ENCODE measurements at regions not wholly inside any gene's neighbourhood (a gene's known extent, or its start where the extent isn't known, plus 50 kb on each side); places are given as distances from the start of the nearest gene placed in this dataset.

DNA sequence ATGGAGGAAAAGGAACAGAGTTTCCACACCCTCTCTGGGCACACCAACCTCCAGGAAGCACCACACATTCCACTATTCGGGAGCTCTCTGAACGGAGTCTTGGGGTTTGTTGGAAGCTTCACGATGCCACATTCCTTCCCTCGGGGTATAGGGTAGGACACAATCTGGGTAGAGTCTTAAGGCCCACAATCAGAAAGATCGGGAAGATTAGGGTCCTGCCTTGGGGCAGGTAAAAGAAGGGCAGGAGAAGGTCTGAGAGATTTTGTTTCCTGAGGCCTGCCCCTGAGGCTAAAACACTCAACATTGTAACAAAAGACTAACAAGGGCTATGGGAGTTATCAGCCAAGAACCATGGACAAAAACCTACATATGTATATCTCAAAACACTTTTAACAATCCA, 89.2 kb upstream of the RAP2B start:
- H3K9me2 ChIP-seq (ENCODE audit: insufficient read depth), result no peaks in the 10 kb centered on the region
- no peaks in the 10 kb centered on the region for H3K36me3 ChIP-seq (ENCODE audit: control insufficient read depth in 1 of 2, insufficient read depth in 2 of 2, low read length in 2 of 2)
- H3K27ac ChIP-seq (ENCODE audit: low read depth, low read length), result no peak overlapping the region
- ChIA-PET RAD21 (ENCODE audit: low non-redundant PET in 1 of 2, low total read pairs in 2 of 2, uncharacterized antibody in 2 of 2, unreplicated experiment in 2 of 2) (no interaction called here), POLR2A (no interaction called here), CTCF (no interaction called here)
- no peak for TF ChIP-seq POLR2AphosphoS5 (IDR thresholded peaks at IDR 0.05; ENCODE audit: low read depth, low read length)
- no peak for TF ChIP-seq TCF7L2 (IDR thresholded peaks at IDR 0.05; ENCODE audit: borderline replicate concordance, extremely low read depth, insufficient read depth, insufficient read length)
- TF ChIP-seq ZNF274 (IDR thresholded peaks at IDR 0.05; ENCODE audit: low read depth, low read length), result no peak
- TF ChIP-seq YY1 (IDR thresholded peaks at IDR 0.05; ENCODE audit: extremely low read depth, insufficient replicate concordance, low read depth, low read length), result no peak
- TF ChIP-seq CTCF (IDR thresholded peaks at IDR 0.05 in 2 of 3, conservative IDR thresholded peaks at IDR 0.05 in 1 of 3; ENCODE audit: borderline replicate concordance in 1 of 3, insufficient read depth in 1 of 3, low read depth in 2 of 3, low read length in 2 of 3), result no peak
- TF ChIP-seq CEBPB (IDR thresholded peaks at IDR 0.05; ENCODE audit: low read depth), result no peak
- TF ChIP-seq, protein P1, sequence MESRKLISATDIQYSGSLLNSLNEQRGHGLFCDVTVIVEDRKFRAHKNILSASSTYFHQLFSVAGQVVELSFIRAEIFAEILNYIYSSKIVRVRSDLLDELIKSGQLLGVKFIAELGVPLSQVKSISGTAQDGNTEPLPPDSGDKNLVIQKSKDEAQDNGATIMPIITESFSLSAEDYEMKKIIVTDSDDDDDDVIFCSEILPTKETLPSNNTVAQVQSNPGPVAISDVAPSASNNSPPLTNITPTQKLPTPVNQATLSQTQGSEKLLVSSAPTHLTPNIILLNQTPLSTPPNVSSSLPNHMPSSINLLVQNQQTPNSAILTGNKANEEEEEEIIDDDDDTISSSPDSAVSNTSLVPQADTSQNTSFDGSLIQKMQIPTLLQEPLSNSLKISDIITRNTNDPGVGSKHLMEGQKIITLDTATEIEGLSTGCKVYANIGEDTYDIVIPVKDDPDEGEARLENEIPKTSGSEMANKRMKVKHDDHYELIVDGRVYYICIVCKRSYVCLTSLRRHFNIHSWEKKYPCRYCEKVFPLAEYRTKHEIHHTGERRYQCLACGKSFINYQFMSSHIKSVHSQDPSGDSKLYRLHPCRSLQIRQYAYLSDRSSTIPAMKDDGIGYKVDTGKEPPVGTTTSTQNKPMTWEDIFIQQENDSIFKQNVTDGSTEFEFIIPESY (IDR thresholded peaks at IDR 0.05; ENCODE audit: extremely low read depth, insufficient replicate concordance, low read length), result no peak
- no peak for TF ChIP-seq SP1 (IDR thresholded peaks at IDR 0.05; ENCODE audit: low read depth)
- TF ChIP-seq RAD21 (IDR thresholded peaks at IDR 0.05; ENCODE audit: low read depth), result no peak
- TF ChIP-seq, protein P2, sequence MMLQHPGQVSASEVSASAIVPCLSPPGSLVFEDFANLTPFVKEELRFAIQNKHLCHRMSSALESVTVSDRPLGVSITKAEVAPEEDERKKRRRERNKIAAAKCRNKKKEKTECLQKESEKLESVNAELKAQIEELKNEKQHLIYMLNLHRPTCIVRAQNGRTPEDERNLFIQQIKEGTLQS (IDR thresholded peaks at IDR 0.05), result no peak
- no peak for TF ChIP-seq MAX (IDR thresholded peaks at IDR 0.05)
- no peak for TF ChIP-seq EZH2phosphoT487 (IDR thresholded peaks at IDR 0.05; ENCODE audit: borderline replicate concordance)
- no peak for TF ChIP-seq ELF1 (IDR thresholded peaks at IDR 0.05; ENCODE audit: borderline replicate concordance, low read depth)
- ATAC-seq (no peak), DNase-seq (ENCODE audit: low read depth, low spot score) (no peak)
- no peaks in the 10 kb centered on the region for H3K27me3 ChIP-seq (ENCODE audit: insufficient read depth, low read length)
- H4K20me1 ChIP-seq (ENCODE audit: insufficient read depth), result no peaks in the 10 kb centered on the region
- no peaks in the 10 kb centered on the region for H3K4me1 ChIP-seq (ENCODE audit: control insufficient read depth in 1 of 2, insufficient read depth in 2 of 2, low read length in 2 of 2)
- H2AFZ ChIP-seq (ENCODE audit: low read depth, low read length, poor library complexity, severe bottlenecking), result no peak overlapping the region
- intact Hi-C loops (cut with micrococcal nuclease), result no loop called here
- no peak overlapping the region for H3K4me2 ChIP-seq (ENCODE audit: low read length)
- no peaks in the 10 kb centered on the region for H3K9me3 ChIP-seq (ENCODE audit: control insufficient read depth in 1 of 2, insufficient read depth in 1 of 2, low read depth in 1 of 2, low read length in 2 of 2)
- H3K79me2 ChIP-seq (ENCODE audit: insufficient read depth, low read length), result no peaks in the 10 kb centered on the region
- H3K9ac ChIP-seq (ENCODE audit: low read length), result no peak overlapping the region
- no peak overlapping the region for H3K4me3 ChIP-seq (replicated peaks in 1 of 2; ENCODE audit: low read depth in 1 of 2, low read length in 2 of 2)
- no TSS peak for BruUV-seq (replicated peaks)
